ENCODE measurements at regions not wholly inside any gene's neighbourhood (a gene's known extent, or its start where the extent isn't known, plus 50 kb on each side); places are given as distances from the start of the nearest gene placed in this dataset.
"Not testable (repeated sequence)": the region's sequence is repeated elsewhere in the genome, so short reads cannot be mapped to it uniquely, and the experiment has no call there.

DNA sequence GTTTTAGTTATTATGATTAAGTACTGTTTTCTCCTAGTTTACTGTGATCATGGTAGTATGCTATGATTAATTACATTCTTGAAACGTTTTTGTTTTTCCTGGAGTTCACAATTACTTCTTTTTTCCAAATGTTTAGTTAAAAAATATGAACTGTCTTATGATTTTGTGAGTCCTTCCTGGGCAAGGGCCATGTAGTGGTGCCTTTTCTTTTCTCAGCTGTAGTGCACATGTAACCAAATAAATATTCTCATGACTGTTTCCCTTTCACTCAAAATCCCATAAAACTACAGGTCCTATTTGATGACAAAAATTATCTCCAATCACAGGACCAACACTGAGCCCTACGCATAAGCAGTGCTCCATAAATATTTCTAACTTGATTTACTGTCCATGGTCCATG, 118.9 kb upstream of the EGR2 start:
- intact Hi-C loops (cut with DNase I), result no loop called here
- no peak overlapping the region for H3K4me3 ChIP-seq
- H3K27me3 ChIP-seq, result no peaks in the 10 kb centered on the region
- no peak overlapping the region for H3K27ac ChIP-seq
- no peaks in the 10 kb centered on the region for H3K36me3 ChIP-seq
- H3K4me1 ChIP-seq, result no peaks in the 10 kb centered on the region
- no peaks in the 10 kb centered on the region for H3K9me3 ChIP-seq
- no peak for DNase-seq (ENCODE audit: low spot score in 2 of 2)
- no peak for TF ChIP-seq CTCF (IDR thresholded peaks at IDR 0.05)

- intact Hi-C loops (cut with DNase I), result no loop called here
- H3K4me1 ChIP-seq, result no peaks in the 10 kb centered on the region
- no peaks in the 10 kb centered on the region for H3K9me3 ChIP-seq
- no peak for DNase-seq (ENCODE audit: low spot score in 2 of 2)
- H3K27me3 ChIP-seq, result no peaks in the 10 kb centered on the region
- H3K4me3 ChIP-seq, result no peak overlapping the region
- no peak overlapping the region for H3K27ac ChIP-seq
- no peak for TF ChIP-seq CTCF (IDR thresholded peaks at IDR 0.05)
- H3K36me3 ChIP-seq, result no peaks in the 10 kb centered on the region
Observed at GRCh38 chr10:62934258-62934657, 118.1 kb upstream of the EGR2 start.

DNA sequence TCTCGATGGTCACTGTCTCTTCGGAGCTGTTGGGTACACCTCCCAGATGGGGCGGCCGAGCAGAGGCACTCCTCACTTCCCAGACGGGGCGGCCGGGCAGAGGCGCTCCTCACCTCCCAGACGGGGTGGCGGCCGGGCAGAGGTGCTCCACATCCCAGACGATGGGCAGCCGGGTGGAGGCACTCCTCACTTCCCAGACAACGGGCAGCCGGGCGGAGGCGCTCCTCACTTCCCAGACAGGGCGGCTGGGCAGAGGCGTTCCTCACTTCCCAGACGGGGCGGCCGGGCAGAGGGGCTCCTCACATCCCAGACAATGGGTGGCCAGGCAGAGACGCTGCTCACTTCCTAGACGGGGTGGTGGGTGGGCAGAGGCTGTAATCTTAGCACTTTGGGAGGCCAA, 112.6 kb upstream of the EGR2 start:
- DNase-seq (ENCODE audit: low spot score in 2 of 2); H3K36me3 ChIP-seq; H3K27me3 ChIP-seq; H3K9me3 ChIP-seq; H3K4me3 ChIP-seq; H3K4me1 ChIP-seq; intact Hi-C loops (cut with DNase I); H3K27ac ChIP-seq: not testable (repeated sequence)

DNA sequence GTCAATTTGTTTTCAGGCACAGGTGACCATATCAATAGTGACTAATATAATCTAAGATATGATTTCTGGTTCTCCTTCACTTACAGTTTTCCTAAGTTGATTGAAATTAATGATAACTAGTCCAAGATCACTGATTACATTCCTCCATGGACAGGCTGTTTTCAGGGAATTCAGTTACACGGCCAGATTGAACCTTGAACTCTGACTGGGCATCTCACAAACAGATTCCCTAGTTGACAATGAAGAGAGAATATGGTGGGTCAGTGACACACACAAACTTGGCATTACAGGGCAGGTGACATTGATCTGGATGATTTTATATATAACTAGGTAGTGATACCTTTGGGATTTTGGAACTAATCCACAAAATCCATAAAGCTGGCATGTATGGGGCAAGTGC, 110.2 kb upstream of the EGR2 start:
- DNase-seq (ENCODE audit: low spot score in 2 of 2), result no peak
- no peak overlapping the region for H3K4me3 ChIP-seq
- no peaks in the 10 kb centered on the region for H3K36me3 ChIP-seq
- no peak overlapping the region for H3K27ac ChIP-seq
- intact Hi-C loops (cut with DNase I), result no loop called here
- no peaks in the 10 kb centered on the region for H3K9me3 ChIP-seq
- no peaks in the 10 kb centered on the region for H3K4me1 ChIP-seq
- no peak for TF ChIP-seq CTCF (IDR thresholded peaks at IDR 0.05)
- H3K27me3 ChIP-seq, result no peaks in the 10 kb centered on the region

DNA sequence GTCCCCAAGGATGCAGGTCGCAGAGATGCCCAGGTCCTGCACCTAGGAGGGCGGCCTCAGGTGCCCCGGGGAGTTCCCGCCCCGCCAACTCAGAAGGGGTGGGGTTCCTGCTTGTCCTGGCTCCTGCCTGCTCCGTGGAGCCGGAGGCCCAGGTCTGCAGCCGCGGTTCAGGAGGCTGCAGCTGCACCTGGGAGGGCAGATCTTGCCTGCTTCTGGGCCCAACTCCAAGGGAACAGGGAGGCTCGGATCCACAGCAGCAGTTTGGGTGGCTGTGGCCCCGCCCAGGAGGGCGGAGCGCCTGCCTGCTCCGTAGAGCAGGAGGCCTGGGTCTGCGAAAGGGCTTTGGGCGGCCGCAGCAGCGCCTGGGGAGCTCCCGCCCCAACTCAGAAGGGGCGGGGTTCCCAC, 108.2 kb upstream of the EGR2 start:
- Histone ChIP-seq H3K9me3 (no peaks in the 10 kb centered on the region), H3K27me3 (no peaks in the 10 kb centered on the region), H3K27ac (no peak overlapping the region), H3K4me3 (no peak overlapping the region), H3K4me1 (no peaks in the 10 kb centered on the region), H3K36me3 (no peaks in the 10 kb centered on the region)
- no peak for DNase-seq (ENCODE audit: low spot score in 2 of 2)
- intact Hi-C loops (cut with DNase I), result no loop called here
- no peak for TF ChIP-seq CTCF (IDR thresholded peaks at IDR 0.05)

DNA sequence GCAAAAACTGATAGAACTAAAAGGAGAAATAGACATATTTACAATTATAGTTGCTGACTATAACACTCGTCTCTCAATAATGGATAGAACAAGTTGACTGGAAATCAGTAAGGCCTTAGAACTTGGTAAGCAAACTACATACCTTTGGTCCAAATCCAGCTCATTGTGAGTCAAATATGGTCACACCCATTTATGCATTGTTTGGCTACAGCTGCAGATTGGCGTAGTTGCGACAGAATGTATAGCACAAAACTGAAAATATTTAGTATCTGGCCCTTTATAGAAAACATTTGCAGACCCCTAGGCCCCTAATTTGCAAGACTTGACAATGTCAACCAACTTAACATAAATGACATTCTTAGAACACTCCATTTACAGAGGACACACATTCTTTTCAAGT, 103.6 kb upstream of the EGR2 start:
- Histone ChIP-seq H3K27ac (no peak overlapping the region), H3K4me3 (no peak overlapping the region), H3K36me3 (no peaks in the 10 kb centered on the region), H3K27me3 (no peaks in the 10 kb centered on the region), H3K4me1 (no peaks in the 10 kb centered on the region), H3K9me3 (no peaks in the 10 kb centered on the region)
- intact Hi-C loops (cut with DNase I), result no loop called here
- DNase-seq (ENCODE audit: low spot score in 2 of 2), result no peak
- TF ChIP-seq CTCF (IDR thresholded peaks at IDR 0.05), result no peak

All from ascending aorta (tissue), 2 donors.